PC-9 (cell line): ENCODE measurements at regions not wholly inside any gene's neighbourhood (a gene's known extent, or its start where the extent isn't known, plus 50 kb on each side); places are given as distances from the start of the nearest gene placed in this dataset.

Experiments used
- EZH2 ChIP-seq: fragments of 200-600 bp; sonication (generic); IDR thresholded peaks from 2 replicates; pipeline ENCODE4 v1.8.0; 2017; ENCODE audit warnings: antibody characterized with exemption, low read depth
- TF ChIP-seq, protein P1 (sequence below): fragments of 200-600 bp; sonication (generic); conservative IDR thresholded peaks from 2 replicates; pipeline ENCODE4 v1.6.1; 2017; ENCODE audit warnings: mixed run types, antibody characterized with exemption, mild to moderate bottlenecking, moderate library complexity

DNA sequence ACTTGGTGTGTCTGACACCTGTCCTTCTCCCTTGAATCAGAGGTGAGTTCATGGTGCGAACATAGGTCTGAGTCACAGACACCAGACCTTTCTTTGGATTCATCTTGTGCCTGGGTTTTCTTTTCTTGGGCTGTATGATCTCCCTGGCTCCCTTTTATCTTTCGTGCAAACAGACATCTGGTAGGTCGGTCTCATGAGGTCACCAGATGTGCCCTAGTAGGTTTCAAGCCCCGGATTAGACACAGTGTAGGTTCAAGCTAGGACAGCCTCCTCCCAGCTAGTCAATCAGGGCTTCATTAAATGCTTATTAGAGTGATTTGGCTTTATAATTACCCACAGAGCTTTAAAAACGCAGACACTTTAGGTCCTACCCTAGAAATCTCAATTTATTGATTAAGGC lies 106.0 kb upstream of the MYO10 start:
- TF ChIP-seq, protein P1, sequence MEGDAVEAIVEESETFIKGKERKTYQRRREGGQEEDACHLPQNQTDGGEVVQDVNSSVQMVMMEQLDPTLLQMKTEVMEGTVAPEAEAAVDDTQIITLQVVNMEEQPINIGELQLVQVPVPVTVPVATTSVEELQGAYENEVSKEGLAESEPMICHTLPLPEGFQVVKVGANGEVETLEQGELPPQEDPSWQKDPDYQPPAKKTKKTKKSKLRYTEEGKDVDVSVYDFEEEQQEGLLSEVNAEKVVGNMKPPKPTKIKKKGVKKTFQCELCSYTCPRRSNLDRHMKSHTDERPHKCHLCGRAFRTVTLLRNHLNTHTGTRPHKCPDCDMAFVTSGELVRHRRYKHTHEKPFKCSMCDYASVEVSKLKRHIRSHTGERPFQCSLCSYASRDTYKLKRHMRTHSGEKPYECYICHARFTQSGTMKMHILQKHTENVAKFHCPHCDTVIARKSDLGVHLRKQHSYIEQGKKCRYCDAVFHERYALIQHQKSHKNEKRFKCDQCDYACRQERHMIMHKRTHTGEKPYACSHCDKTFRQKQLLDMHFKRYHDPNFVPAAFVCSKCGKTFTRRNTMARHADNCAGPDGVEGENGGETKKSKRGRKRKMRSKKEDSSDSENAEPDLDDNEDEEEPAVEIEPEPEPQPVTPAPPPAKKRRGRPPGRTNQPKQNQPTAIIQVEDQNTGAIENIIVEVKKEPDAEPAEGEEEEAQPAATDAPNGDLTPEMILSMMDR: no peak
- no peak for TF ChIP-seq EZH2
